ENCODE measurements at regions not wholly inside any gene's neighbourhood (a gene's known extent, or its start where the extent isn't known, plus 50 kb on each side); places are given as distances from the start of the nearest gene placed in this dataset.

GRCh38 chr14:99099051-99099787 is 172.8 kb downstream of the BCL11B start:
- Histone ChIP-seq H3K79me2 (ENCODE audit: control insufficient read depth, insufficient read depth, low read length) (no peaks in the 10 kb centered on the region), H3K27ac (ENCODE audit: insufficient read depth, low read depth, low read length) (no peak overlapping the region), H3K36me3 (ENCODE audit: control insufficient read depth in 2 of 2, extremely low read depth in 1 of 2, insufficient read depth in 2 of 2, low read length in 2 of 2) (no peaks in the 10 kb centered on the region), H3K9ac (replicated peaks; ENCODE audit: extremely low read depth, insufficient read depth, low read length) (no peak overlapping the region), H3K27me3 (ENCODE audit: control insufficient read depth in 2 of 2, insufficient read depth in 2 of 2, low read length in 2 of 2) (no peaks in the 10 kb centered on the region), H3K4me1 (ENCODE audit: control insufficient read depth, extremely low read depth, insufficient read depth, low read length) (no peaks in the 10 kb centered on the region), H3K9me1 (replicated peaks; ENCODE audit: control insufficient read depth, extremely low read depth, insufficient read depth, low read length) (no peaks in the 10 kb centered on the region), H3K9me3 (replicated peaks; ENCODE audit: control insufficient read depth, insufficient read depth, low read length) (no peaks in the 10 kb centered on the region), H4K20me1 (replicated peaks; ENCODE audit: control insufficient read depth, extremely low read depth, insufficient read depth, low read length) (no peaks in the 10 kb centered on the region), H3K4me3 (replicated peaks in 1 of 3; ENCODE audit: insufficient read depth in 1 of 3, low read depth in 1 of 3, low read length in 3 of 3) (no peak overlapping the region), H2AFZ (ENCODE audit: low read depth, low read length) (no peak overlapping the region), H3K4me2 (ENCODE audit: insufficient read depth, low read length) (no peak overlapping the region)
- no peak for TF ChIP-seq MYC (IDR thresholded peaks at IDR 0.05; ENCODE audit: low read depth, low read length)
- ChIA-PET POLR2A (no interaction called here), CTCF (no interaction called here)
- FAIRE-seq (no peak), DNase-seq (ENCODE audit: low read depth, low spot score) (no peak)
- dilution Hi-C loops (cut with MboI; ENCODE audit: extremely low pct_ligation_motif_present, low sequenced_read_pairs) (no loop called here), intact Hi-C loops (cut with micrococcal nuclease) (no loop called here)
- BruUV-seq (replicated peaks), result no TSS peak

GRCh38 chr14:99100497-99101270 is 171.3 kb downstream of the BCL11B start:
- Histone ChIP-seq H3K4me1 (ENCODE audit: control insufficient read depth, extremely low read depth, insufficient read depth, low read length) (no peaks in the 10 kb centered on the region), H2AFZ (ENCODE audit: low read depth, low read length) (no peak overlapping the region), H3K9me3 (replicated peaks; ENCODE audit: control insufficient read depth, insufficient read depth, low read length) (no peaks in the 10 kb centered on the region), H3K4me2 (ENCODE audit: insufficient read depth, low read length) (no peak overlapping the region), H3K9me1 (replicated peaks; ENCODE audit: control insufficient read depth, extremely low read depth, insufficient read depth, low read length) (no peaks in the 10 kb centered on the region), H3K27ac (ENCODE audit: insufficient read depth, low read depth, low read length) (no peak overlapping the region), H3K79me2 (ENCODE audit: control insufficient read depth, insufficient read depth, low read length) (no peaks in the 10 kb centered on the region), H3K27me3 (ENCODE audit: control insufficient read depth in 2 of 2, insufficient read depth in 2 of 2, low read length in 2 of 2) (no peaks in the 10 kb centered on the region), H4K20me1 (replicated peaks; ENCODE audit: control insufficient read depth, extremely low read depth, insufficient read depth, low read length) (no peaks in the 10 kb centered on the region), H3K4me3 (replicated peaks in 1 of 3; ENCODE audit: insufficient read depth in 1 of 3, low read depth in 1 of 3, low read length in 3 of 3) (no peak overlapping the region), H3K9ac (replicated peaks; ENCODE audit: extremely low read depth, insufficient read depth, low read length) (no peak overlapping the region), H3K36me3 (ENCODE audit: control insufficient read depth in 2 of 2, extremely low read depth in 1 of 2, insufficient read depth in 2 of 2, low read length in 2 of 2) (no peaks in the 10 kb centered on the region)
- BruUV-seq (replicated peaks), result no TSS peak
- TF ChIP-seq GATA2 (IDR thresholded peaks at IDR 0.05; ENCODE audit: insufficient read depth, insufficient read length, low read depth, low read length) (no peak), MAX (IDR thresholded peaks at IDR 0.05; ENCODE audit: insufficient read depth, insufficient read length) (no peak), JUN (IDR thresholded peaks at IDR 0.05; ENCODE audit: borderline replicate concordance, insufficient read depth, insufficient read length, low read depth) (no peak), POLR2A (IDR thresholded peaks at IDR 0.05; ENCODE audit: low read depth, low read length) (no peak), CTCF (IDR thresholded peaks at IDR 0.05; ENCODE audit: extremely low read depth in 1 of 2, insufficient read depth in 1 of 2, low read depth in 1 of 2, low read length in 2 of 2) (no peak), FOS (IDR thresholded peaks at IDR 0.05; ENCODE audit: borderline replicate concordance, insufficient read depth, low read length) (no peak), POLR2AphosphoS5 (IDR thresholded peaks at IDR 0.05; ENCODE audit: insufficient read depth, low read depth, low read length) (no peak), MYC (IDR thresholded peaks at IDR 0.05; ENCODE audit: low read depth, low read length) (no peak), EZH2 (IDR thresholded peaks at IDR 0.05; ENCODE audit: borderline replicate concordance, low read depth, low read length, severe bottlenecking) (no peak)
- intact Hi-C loops (cut with micrococcal nuclease) (no loop called here), dilution Hi-C loops (cut with MboI; ENCODE audit: extremely low pct_ligation_motif_present, low sequenced_read_pairs) (no loop called here)
- ChIA-PET CTCF (interaction anchor here (0.7 kb wide), 1 partner anchor 223 kb away, joined by 3 read pairs; no protein-coding TSS in a partner anchor), POLR2A (no interaction called here)
- DNase-seq (ENCODE audit: low read depth, low spot score) (no peak), FAIRE-seq (no peak)
